HUDEP-2 (cell line): ENCODE measurements at regions not wholly inside any gene's neighbourhood (a gene's known extent, or its start where the extent isn't known, plus 50 kb on each side); places are given as distances from the start of the nearest gene placed in this dataset.

Source experiments
- DNase-seq, 76 experiments: peaks; one replicate each; lab custom pipeline; 2025; ENCODE audit not compliant: unreplicated experiment in 76 of 76; lab: John Stamatoyannopoulos, UW

DNA sequence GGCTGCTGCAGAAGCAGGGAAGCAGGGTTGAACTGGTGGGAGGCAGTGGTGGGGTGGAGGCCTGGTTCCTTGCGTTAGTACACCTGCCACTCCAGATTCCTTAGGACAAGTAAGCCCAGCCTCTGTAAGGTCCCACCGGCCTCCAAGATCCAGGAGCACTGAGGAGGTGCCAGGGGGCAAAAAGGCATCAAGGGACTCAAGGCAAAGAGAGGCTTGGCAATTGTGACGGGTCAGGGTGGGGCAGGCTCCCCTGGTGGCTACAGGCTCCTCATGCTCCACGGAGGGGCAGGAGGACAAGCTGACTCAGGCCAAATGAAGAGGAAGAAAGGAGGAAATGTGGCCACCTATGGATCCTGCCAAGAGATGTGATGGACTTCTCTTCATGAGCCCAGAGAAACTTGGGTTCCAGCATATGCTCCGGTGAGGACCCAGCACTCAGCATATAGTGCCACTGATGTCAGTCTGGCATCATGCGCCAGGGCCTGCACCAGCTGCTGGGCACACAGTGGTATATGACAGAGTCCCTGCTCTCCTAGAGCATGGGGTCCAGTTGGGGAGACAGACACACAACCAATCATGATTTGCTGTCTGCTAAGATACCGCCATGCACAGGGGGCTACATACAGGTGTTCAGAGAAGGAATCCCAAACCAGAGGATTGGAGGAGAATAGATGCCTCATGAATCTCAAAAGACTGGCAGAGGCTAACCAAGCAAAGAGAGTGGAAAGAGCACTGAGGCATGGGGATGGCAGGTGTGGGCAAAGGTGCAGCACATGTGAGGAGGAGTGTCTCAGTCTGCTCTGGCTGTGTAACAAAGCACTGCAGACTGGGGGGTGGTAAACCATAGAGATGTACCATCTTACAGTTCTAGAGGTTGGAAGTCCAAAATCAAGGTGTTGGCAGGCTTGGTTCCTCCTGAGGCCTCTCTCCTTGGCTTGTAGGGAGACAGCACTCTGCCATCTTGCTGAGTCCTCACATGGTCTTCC is 249.7 kb downstream of the RHOU start:
- DNase-seq, result no peak

DNA sequence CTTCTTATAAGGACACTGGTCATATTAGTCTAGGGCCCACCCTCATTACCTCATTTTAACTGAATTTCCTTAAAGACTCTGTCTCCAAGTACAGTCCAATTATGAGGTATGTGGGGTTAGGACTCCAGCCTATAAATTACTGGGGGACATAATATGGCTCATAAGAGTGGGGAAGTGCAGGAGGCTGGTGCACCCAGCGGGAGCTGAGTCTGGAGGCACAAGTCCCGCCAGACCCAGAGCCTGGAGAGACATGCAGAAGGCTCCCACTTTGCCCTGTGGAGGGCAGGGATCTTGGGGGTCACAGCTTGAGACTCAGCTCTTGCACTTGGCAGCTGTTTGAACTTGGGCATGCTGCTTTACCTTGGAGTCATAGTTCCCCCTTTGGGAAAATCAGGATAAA is 250.4 kb downstream of the RHOU start:
- DNase-seq, result no peak

DNA sequence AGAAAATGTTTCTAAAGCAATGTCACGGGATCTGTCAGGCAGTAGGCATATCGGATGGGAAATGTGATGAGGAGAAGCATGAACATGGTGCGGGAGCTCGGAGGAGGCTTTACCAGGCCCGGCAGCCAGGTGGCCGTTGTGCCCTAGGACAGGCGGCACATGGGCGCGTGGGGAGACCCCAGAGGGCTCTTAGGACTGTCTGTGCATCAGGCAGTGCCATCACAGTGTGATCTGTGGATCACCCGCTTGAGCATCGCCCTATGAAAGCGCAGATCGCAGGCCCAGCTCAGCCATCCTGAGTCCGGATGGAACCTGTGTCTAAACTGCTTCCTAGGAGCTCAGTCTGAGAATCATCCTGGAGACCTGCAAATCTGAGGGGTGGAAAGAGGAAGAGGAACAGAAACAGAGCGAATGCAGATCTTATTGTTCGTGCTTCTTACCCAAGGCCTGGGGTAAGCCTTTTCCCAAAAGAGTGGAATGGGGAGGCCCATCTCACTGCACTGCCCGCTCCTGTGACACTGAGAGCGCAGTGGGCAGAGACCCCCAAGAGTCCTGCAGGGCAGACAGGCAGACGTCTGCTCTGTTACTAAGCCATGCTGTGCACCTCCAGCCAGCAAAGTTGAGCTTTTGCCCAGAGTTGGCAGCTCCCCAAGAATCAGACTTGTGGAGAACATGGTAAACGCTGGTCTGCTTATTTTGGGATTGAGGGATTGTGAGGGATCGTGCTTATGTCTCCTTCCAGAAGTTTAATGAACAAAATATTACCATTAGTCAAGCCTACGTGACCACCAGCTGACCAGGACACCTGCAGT is 251.0 kb downstream of the RHOU start:
- no peak for DNase-seq

DNA sequence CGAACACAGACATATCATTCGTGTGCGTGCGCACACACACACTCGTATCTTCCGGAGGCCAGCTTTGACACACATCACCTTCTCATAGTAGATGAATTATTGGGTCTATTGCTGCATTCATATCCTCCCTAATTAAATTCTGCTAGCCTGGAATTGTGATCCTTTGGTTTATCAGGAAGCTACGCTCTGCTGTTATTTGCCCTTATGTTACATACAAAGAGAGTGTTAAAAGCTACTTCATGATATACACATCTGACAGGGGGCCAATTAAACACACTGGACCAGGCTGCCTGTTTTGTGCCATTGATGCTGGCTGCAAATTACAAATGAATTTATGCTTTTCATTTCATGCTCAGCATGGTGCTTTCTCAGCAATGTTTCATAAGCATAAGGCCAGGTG is 252.0 kb downstream of the RHOU start:
- DNase-seq, result no peak

DNA sequence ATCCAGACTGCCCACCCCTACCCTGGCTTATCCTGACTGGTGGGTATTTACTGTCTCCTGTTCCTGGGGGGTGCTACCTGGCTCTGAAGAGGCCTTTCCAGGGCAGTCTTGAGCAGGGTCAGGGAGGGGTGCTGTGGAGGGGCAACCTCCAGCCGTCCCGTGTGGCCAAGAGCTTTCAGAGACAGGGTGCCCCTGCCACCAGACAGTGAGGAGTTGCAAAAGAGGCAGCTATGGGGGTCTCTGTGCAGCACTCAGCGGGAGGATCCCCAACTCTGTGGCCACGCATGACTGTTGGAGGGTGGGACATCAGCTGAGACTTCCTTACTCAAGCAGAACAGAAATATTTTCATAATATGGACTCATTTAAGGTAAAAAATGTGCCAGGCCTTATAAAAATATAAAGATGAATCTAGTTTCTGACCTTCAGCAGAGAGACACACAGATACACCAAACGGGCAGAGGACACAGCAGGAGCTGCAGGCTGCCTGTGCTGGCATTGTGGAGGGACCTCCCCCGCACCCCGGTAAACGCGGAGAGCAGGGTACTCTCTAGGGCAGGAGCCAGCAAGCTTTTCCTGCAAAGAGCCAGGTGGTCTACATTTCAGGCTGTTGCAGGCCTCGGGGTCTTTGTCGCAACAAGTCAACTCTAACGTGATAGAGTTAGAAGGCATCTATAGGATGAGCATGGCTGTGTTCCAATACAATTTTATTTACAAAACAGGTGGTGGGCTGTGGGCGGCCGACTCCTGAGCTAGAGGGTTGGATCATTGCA is 252.6 kb downstream of the RHOU start:
- no peak for DNase-seq

DNA sequence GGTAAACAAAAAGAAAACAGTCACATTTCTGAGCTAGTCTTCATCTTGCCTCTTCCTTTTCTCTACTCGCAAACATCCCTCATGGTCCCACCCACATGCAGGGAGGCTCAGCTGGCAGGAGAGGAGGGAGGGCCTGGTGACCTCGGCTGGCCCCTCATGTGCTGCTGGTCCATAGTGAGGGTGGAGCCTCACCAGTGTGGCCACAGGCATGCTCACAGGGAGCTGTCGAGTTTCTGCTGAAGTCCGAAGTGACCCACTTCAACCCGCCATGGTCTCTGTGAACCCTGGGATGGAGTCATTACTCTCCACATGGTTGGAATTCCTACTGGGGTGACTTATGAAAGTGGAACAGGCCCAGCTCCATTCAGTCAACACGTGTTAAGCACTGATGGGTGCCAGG is 253.4 kb downstream of the RHOU start:
- no peak for DNase-seq

DNA sequence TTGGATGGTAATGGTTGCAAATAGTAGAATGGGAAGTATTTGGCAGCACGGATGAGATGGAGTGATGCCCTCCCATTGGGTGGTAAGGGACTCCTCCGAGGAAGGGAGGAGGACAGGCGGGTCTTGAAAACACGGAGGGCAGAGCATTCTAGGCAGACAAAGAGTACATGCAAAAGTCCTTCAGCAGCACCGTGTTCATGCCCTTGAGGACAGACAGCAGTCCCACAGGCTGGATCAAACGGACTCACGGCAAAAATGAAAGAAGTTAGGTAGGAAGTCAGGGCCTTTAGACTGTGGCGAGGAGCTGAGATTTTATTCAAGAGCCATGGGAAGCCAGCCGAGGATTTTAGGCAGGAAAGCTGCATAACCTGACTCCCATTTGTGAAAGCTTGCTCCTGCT is 253.9 kb downstream of the RHOU start:
- no peak for DNase-seq

DNA sequence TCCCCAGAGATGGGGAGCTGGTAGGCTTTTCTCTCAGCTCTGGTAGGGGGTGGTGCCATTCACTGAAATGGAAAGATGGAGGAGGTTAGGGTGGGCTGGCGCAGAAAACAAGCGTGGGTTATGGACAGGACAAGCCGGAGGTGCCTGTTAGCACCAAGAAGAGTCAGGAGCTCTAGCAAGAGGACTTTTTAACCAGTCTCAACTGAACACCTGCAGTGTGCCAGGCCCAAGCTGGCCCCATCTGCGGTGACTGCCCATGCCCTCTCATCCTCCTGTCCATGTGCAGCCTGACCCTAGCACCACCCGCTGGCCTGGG is 254.4 kb downstream of the RHOU start:
- DNase-seq, result no peak

DNA sequence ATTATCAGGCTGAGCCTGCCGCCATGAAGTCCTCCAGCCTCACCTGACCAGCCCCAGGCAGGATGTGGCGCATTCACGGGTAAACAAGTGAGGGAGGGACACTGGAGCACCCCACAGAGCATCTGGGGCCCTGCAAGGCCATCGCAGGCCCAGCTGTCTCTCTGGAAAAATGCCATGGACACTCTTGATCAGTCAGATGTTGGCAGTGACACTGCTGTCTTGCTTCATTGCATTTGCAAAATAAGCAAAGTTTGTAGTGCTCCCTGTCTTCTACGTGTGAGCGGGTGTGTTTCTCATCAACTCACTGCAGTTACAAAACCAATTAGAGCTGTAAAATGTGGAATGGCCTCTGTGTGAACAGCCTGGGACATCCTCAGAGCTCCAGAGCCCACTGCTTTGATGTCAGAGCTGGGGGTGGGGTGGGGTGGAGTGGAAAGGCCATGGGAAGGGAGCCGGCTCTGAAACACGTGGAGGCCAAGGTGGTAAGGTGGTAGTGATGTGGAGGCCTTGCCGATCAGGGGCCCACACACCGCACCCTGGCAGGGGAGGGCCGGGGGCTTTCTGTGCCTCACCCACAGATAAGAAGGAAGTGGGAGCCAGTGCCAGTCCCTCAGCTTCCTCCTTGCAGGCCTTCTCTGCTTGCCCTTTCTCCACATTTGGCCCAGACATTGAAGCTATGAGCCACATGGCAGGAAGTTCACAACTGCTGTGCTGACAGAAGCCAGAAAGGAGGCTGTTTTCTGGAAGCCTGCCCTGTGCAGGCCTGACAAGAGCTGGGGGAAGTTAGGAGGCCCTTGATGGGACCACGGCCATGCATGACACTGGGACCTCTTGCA is 254.9 kb downstream of the RHOU start:
- DNase-seq, result no peak

DNA sequence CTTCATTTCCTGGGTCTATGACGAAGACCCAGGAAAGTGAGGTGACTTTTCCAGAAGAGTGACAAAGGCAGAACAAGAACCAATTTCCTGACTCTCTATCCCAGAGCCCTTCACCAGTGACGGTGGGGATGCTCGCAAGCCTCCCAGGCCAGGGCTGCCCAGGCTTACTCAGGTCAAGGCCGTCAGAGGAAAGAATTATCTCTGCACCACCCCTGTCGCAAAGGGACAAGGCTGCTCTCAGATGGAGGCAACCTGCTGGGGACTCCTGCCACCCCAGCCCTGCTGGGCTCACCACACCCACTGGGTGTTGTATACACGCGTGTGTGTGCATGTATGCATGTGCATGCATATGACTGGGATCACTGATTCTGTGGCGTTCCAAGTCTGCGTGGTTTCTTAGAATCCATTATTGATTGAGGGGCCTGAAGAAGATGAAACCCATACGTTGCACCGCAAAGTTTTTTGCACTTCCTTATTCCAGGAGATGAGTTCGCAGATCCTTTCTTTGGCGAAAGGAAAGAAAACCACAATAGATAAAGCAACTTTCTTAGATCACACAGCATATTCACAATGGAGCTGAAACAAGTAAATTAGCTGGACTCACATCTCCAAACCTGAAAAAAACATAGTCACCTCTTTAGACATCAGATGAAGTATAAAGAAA is 255.8 kb downstream of the RHOU start:
- DNase-seq, result no peak

DNA sequence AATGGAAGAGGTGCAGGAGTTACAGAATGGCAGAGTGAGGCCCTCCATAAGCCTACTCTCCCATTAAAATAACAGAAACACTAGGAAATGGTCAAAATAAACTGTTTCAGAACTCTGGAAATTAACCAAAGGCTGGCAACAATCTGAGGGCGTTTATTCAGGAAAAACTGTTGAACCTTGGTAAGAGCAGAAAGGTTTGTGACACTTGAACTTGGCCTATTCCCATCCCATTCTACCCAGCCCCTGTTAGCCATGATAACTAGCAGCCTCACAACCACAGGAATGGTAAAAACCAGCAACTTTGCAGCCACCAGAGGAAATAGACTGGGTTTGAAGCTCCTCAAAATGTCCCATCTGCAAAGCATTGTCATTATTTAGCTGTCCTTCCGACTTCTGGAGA is 256.8 kb downstream of the RHOU start:
- DNase-seq, result no peak

DNA sequence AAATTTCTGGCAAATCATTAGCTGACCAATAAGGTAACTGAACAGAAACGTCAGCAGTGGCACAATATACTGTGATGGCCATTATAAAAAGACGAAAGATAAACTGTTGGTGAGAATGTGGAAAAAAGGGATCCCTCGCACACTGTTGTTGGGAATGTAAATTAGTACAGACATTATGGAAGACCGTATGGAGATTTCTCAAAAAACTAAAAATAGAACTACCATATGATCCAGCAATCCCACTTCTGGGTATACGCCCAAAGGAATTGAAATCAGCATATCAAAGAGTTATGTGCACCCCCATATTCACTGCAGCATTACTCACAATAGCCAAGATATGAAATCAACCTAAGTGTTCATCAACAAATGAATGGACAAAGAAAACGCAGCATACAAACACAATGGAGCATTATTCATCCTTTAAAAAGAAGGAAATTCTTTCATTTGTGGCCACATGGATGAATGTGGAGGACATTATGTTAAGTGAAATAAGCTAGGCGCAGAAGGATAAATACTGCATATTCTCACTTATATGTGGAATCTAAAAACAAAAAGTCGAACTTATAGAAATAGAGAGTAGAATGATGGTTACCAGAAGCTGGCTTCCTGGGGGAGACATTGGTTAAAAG is 257.7 kb downstream of the RHOU start:
- DNase-seq, result no peak

DNA sequence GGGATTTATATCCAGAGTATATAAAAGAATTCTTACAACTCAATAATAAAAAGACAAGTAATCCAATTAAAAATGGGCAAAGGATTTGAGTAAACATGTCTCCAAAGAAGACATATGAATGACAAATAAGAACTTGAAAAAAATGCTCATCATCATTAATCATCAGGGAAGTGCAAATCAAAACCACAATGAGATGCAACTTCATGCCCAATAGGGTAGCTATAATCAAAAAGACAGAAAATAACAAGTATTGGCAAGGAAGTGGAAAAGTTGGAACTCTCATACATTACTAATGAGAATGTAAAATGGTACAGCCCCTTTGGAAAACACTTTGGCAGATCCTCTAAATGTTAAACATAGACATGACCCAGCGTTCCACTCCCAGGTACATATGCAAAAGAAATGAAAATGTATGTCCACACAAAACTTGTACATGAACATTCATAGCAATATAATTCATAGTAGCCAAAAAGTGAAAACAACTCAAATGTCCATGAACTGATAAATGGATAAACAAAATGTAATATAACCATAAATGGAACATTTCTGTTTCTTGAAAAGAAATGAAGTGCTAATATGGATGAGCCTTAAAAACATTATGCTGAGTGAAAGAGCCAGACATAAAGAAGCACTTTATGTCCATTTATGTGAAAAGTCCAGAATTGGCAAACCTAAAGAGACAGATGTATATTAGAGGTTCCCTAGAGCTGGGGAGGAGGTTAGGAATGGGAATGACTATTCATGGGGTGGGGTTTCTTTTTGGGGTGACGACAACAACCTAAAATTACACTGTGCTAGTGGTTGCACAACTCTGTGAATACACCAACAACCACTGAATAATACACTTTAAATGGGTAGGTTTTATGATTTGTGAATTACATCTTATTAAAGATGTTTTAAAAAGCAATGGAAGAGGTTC is 259.7 kb downstream of the RHOU start:
- DNase-seq, result no peak

DNA sequence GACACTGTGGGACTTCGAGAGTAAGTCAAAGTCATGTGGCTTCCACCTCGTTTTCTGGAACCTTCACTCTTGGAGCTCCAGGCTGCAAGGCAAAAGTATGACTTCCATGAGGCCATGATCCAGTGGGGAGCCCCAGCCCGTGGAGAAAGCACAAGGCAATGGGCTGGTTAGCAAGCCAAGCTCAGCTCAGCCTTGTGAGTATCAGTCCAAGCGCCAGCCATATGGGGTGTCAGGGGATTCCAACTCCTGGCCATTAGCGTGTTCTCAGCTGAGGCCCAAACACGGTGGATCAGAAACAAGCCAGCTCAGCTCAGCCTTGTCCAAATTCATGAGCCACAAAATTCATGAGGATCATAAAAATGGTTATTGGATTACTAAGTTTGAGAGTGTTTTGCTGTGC is 261.0 kb downstream of the RHOU start:
- no peak for DNase-seq

DNA sequence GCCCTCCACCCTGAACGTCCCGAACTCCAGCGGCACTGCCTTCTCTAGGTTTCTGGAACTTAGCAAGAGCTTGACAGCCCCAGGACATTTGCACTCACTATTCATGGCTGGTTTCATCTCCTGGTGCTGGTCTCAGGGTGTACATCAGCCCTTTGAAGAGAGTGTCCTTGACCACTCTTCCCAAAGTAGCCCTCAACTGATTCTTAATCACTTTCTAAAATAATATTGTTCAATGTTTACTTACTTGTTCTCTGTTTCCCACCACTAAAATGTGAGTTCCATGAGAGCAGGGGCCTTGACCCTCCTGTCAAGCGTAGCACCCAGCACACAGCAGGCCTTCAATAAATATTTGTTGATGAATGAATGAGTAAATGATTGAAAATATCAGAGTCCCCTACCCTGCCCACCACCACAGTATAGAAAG is 262.5 kb downstream of the RHOU start:
- DNase-seq, result no peak

DNA sequence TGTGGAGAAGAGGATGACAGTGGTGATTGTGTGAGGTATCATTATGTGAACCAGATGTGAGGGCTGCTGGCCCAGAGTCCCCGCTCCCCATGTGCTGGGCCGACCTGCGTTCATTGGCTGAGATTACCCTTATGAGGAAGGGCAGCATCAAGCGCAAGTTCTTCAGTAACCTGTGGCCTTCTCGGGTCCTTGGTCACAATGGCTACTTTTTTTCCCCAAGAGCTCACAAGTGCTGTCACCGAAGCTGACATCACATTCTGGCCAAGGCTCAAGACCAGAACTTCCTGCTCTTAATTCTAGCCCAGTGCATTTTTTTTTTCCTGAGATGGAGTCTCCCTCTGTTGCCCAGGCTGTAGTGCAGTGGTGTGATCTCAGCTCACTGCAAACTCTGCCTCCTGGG is 262.9 kb downstream of the RHOU start:
- DNase-seq, result no peak

DNA sequence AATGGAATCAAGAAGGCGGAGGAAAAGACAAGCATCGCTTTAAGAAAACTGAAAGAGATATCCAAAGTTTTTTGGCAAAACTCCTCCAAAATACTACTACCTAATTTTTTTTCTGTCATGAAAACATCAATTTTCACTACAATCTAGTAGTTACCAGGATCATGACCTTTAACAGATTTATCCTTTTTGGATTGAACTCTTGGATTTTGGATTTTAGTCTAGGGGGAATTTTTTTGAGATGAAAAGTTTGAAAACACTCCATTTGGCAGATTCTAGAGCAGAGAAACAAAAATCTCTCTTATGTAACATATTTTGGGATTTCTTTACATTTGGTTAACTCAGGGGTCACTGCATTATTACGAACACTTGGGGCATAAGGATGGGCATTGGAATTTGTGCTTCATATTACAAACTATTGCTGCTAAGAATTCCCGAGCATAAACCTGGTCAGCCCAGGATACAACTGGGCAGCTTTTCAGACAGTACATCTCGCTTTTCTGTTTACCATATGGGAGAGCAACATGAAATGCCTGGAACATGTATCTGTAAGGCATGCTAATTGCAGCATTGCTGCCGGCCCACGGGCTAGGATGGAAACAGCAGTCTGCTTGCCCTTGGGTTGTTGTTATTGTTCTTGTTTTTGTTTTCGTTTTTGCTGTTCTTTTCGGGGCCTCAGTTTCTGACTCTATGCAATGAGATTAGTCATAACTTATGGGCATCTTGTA is 264.3 kb downstream of the RHOU start:
- no peak for DNase-seq

DNA sequence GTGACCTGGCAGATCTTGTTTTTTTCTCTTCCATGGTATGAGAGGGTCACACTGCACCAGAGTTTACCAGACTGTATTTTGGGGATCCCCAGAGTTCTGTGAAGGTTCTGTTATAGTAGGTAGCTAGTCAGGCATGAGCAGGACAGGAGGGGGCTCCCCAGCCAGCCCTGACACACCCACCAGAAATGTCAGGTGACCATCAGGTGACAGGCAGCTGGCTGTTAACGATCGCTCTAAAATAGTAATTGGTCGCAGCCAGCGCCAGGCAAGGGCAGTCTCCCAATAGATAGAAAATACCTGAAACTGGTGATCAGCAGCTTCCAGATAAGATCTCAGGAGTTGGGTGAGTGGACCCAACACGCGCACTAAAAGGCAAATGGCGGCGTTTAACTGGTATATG is 264.9 kb downstream of the RHOU start:
- DNase-seq, result no peak
